HuH-7 (cell line): ENCODE measurements at regions not wholly inside any gene's neighbourhood (a gene's known extent, or its start where the extent isn't known, plus 50 kb on each side); places are given as distances from the start of the nearest gene placed in this dataset.

Source experiments
- DNase-seq: peaks from one replicate; pipeline ENCODE4 v3.0.0; 2011; ENCODE audit warnings: low spot score

DNA sequence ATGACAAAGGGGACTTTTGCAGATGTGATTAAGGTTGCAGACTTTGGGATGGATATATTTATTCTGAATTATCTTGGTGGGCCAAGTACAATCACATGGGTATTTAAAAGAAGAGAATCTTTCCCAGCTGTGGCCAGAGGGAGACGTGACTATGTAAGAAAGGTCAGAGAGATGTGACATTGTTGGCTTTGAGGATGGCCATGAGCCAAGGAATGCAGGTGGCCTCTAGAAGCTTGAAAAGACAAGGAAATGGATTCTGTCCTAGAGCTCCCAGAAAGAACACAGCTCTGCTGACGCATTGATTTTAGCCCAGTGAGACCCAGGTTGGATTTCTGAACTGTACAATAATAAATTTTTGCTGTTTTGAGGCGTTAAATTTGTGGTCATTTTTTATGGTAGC is 616.0 kb upstream of the TBL1XR1 start:
- no peak for DNase-seq

DNA sequence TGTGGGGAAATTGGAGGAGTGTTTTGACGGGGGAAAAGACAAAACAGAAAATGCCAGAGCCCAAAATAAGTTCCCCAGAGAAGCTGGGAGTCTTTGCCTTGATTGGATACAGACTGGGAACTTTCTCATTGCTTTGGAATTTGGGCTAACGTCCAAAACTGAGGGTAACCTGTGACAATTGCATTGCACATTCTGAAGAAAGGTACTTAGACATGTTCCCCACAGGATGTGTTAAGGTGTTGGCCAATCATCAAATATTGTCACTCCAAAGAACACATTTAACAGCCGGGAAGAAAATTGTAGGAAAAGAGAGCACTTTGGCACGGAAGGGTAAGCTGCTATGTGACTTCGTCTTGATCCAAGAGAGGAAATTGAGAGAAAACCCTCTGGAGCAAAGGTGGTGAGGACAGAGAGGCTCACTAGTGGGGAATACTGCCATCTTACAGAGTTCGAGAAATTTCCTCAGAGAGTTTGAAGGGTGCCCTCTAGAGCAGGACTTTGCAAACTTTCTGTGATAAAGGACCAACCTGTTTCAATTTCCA is 619.5 kb upstream of the TBL1XR1 start:
- no peak for DNase-seq

DNA sequence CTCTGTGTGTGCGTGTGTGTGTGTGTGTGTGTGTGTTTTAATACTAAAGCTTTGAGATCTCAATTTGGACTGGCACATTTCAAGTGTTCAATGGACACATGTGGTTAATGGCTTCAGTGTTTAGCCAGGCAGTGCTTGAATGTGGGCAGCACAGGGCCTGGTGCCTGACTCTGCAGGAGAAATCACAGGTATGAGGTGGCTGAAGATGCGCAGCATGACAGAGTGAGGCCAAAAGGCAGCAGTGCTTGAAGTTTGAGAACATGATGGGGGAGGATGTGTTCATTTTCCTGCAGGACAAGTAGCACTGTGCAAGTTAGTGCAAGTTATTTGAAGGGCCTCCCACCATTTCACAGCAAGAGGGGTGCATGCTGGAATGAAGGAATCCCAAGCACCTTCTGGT is 620.5 kb upstream of the TBL1XR1 start:
- DNase-seq: no peak

DNA sequence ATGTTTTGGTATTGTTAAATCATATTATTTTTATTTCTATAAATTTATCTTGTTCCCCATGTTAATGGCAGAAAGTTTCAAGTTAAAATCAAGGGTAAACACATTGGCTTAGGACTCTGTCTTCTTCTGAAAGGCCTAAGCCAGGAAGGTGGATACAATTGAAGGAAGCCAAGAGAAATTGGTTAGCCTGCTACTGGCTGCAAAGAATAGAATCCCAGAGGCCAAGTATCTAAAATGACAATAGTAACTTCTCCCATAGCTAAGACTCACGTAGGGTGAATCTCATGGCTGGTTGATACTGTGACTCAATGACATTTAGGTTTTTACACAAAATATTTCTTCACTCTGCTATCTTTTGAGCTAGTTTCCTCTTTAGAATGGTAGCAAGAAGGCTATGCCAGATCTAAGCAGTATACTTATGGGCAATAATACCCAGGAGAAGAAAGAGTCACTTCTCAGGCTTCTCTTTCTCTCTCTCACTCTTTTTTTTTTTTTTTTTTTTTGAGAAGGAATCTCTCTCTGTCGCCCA is 621.5 kb upstream of the TBL1XR1 start:
- DNase-seq: no peak

DNA sequence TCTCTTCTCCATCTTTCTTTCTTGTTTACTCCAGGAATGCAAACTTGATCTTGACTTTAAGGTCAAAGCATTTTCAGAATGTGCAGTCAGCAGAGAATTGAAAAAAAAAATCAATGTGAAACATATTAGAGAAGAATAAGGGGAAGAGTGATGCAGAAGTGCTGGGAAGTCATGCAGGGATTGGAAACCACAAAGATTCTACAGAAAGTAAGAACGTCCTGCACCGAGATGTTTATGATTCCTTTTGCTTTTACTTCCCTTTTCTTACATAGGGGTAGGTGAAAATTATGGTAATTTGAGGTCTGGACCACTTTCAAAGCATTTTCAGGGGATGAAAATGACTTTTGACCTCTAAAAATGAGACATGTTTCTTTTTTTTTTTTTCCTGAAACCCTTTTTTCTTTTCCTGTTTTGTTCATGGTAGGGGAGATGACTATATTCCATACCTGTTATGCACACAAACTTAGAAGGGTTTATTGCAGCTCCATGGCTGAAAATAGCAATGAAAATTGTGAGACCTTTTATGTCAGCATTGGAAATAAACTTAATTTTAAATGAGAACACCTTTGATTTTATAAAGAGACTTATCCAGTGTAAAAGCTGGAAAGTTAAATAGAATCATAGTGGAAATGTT is 623.5 kb upstream of the TBL1XR1 start:
- DNase-seq: no peak

DNA sequence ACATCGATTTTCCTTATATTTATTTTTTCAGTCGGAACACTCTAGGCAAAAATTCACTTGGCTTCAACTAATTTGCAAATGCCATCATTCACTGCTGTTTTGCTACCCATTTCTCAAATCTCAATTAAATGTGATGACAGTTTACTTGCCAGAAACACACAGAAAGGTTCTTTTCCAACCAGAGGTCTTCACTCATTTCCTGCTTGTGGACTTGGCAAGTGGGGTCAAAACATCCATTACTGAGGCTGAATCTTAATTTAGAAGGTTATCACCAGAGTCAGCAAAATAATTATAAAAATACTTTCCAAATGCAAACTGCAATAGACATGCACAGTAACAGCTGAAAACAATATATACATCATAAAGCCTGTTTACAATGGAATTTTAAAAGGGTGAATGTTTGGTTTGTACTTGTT is 625.4 kb upstream of the TBL1XR1 start:
- DNase-seq: no peak

DNA sequence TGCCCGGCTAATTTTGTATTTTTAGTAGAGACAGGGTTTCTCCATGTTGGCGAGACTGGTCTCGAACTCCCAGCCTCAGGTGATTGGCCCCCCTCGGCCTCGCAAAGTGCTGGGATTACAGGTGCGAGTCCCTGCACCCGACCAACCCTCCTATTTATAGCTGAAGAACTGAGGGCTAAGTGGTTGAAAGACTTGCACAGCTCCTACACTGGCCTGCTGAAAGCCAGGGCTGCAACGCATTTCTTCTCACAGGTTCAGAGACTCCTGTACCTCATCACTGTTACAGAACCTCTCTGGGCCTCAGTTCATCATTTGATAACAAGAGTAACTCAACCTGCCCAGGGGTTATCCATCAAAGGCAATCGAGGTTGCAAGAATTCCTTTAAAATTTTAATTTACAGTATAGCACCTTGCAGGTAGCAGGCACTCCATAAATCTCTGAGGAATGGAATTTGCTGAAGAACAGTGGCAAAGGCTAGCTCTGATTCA is 626.5 kb upstream of the TBL1XR1 start:
- no peak for DNase-seq

DNA sequence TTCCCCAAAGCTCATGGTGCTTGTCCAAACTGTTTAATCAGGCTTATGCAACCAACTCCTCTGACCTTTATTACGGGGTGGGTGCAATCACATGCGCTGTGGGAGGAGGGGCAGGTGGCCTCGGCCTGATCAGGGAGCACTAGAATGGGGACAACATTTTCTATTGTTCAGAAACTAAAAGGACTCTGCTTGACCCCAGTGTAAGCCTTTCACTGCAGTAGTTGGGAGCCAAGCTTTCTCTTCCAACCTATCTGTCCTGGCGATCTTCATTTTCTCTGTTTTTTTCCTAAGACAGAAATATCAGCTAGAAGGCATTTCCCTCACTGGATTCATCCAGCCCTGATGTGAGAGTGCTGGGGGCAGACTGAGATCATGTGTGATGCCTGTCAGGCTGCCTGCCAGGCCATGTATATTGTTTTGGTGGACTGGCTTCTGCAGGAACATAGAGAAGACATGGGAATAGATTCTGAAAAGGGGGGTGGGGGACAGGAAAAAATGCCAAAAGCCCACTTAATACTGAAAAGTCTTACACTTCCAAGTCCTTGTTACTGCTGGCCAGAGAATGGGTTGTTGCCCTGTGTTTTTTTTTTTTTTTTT is 627.0 kb upstream of the TBL1XR1 start:
- peak; percentile 65 for DNase-seq

DNA sequence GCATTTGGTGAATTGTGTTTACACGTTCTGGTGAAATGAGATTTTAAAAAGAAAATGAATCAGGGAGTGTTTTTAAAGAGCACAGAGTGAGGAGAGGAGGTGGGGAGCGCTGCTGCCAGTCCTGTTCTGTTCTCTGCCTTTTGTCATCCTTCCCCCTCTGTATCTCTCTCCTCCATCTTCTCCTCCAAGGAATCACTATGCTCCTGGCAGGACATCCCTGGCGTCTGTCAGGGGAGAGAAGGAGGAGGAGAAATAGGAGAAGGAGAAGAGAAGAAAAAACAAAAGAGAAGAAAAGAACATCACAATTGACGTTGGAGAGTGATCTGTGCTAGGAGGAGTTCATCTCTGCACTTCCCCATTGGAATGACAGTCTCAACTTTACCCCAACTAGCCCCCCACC is 627.6 kb upstream of the TBL1XR1 start:
- no peak for DNase-seq

DNA sequence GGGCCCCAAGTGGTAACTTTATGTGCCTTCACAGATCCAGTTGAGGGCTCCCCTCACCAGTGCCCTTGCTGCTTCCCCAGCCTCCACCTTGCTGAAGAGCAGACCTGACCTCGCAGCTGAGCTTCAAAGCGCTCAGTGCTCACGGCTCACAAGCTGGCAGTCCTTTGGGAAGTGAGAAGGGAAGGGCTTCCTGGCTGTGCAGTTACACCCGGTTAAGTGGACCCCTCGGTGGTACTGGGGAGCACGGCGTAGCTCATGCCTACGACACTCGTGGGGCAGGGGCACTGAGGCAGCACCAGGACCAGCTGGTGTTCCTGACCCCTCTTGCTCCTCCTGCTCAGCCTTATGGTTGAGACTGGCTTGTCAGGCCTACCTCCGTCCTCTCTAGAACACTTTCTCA is 629.0 kb upstream of the TBL1XR1 start:
- no peak for DNase-seq

DNA sequence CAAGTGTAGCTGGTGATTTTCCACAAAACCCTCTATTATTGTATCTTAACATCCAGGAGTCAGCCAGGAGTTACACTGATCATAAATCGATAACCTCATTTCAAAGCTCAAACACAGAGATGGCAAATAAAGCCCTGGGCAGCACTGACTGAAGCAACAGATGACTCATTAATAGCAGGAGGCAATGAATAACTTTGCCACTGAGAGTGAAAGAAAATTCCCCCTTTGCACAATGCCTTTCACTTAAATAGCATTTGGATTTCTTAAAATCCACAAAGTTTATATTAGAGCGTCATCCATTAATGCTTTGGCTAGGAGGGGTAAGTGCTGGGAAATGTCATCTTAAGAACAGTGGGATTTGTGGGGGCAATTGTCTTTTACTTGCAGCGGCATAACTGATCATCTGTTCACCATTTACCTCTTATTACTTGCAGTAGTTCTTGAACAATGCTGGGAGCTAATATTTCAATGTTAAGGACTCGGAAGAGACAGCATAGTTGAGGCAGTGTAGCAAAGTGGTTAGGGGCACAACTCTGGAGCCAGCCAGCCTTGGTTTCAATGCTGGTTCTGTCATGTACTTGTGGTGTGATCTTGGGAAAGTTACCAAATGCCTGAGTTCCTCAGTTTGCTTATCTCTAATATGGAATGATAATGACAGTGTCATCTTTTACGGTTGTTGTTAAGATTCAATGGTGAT is 630.4 kb upstream of the TBL1XR1 start:
- peak; percentile 39 for DNase-seq

DNA sequence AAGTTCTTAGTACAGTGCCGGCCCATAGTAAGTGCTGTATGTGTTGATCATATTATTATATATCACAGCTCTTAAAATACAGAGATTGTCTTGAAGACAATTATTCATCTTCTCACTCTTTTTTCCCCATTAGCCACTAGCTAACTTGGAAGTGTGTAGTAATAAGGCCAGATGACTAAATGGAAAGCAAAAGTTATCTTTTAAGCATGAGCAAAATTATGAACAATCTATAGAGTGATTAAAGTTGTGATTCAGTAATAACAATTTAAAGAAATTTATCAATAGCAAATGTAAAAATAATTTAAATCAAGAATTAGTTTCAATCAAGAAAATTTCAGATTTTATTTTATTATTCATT is 630.9 kb upstream of the TBL1XR1 start:
- DNase-seq: no peak

DNA sequence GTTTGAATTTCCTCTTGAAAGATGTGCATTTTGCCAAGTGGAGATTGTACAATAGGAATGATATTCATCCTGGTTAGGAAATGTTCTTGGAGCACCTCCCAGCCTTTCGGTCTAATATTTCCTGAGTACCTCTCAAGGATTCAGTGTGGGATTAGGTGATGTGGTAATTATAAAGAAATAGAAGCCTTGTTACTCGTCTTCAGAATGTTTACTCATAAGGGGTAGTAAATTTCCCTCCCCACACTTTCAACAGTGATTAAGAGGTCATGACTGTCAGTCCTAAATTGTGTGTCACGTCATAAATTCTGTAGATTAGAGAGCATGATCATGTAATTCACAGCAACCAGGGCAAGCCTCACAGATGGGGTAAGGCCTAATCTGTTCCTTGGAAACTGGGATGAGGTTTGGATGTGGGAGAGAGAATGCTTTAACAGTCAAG is 633.1 kb upstream of the TBL1XR1 start:
- no peak for DNase-seq

DNA sequence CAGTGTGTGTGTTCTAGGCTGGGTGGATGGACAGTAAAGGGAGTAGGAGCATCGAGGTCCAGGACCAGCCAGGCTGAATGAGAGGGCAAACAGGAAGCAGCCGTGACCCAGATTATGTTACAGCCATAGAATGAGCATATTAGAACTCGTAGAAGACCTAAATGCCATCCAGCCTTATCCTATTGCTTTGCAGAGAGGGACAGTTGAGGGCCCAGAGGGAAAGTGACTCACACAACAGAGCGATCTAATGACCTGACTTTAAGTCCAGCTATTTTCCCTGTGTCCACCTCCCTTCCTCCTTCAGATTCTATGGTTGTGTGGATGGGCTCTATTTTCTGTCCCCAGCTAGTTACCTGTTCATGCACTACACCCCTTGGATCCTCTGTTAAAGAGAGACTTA is 634.1 kb upstream of the TBL1XR1 start:
- no peak for DNase-seq

DNA sequence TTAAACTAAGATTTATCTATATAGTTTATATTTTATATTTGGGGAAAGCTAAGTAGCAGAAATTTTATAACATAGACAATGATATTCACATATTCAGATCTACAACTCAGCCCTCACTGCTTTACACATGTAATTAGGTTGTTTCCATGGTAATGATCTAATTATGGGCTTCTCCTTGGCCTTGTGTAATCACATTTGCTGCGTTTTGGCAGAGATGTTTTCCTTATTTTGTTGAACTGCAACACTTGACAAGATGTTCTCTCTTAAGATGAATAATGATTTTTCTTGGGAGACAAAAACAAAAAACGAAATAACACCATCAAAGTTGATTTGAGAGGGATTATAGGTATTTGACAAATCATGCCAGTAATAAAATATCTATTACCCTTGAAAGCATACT is 635.6 kb upstream of the TBL1XR1 start:
- DNase-seq: no peak

DNA sequence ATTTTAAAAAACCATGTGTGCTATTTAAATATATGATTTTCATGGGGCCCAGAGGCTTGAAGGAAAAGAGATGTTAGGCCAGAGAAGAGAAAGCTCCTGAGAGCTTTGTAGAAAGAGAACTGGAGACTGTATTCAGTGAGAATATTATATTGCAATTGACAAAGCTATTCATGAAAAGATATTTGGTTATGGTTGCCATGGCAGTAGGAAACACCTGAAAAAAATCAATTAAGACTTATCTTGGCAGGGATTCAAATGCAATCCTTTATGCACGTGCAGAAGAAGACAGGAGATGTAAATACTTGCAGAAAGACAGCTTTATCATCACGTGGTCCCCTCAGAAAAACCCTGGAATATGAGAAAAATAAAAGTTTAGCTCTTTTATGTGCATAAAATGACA is 636.0 kb upstream of the TBL1XR1 start:
- no peak for DNase-seq

DNA sequence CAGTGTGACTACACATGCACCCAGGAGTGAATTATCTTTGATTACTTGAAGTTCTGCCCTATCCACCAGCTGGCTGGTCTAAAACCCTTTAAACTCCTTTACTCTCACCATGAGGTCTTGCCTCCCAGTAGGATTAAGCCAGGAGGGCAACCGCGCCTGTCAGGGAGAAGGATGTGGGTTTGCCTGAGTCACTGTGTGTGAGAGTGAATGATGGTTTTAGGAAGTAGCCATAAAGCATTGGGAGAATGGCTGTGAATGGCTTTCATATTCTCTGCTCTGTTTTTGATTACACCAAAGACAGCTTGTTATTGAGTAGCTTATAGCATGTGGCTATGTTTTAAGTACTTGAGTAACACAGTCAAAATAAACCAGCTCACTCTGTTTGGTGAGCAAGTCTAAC is 637.7 kb upstream of the TBL1XR1 start:
- no peak for DNase-seq

DNA sequence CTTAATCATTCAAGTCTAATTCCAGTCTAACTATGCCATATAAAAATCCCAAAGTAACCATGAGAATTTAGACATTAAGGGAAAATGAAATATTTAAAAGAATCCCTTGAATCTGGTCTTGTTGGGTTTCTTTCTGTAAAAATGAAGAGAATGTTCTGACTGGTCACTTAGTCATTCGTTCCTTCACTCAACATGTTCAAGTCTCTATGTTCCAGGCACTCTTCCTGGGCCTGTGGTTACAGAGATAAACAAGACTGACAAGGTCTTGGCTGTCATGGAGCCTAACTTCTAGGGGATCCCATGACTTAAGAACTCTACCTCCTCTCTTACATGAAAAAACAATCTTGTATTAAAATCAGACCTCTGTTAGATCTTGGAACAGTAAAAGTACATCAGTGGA is 638.6 kb upstream of the TBL1XR1 start:
- no peak for DNase-seq

DNA sequence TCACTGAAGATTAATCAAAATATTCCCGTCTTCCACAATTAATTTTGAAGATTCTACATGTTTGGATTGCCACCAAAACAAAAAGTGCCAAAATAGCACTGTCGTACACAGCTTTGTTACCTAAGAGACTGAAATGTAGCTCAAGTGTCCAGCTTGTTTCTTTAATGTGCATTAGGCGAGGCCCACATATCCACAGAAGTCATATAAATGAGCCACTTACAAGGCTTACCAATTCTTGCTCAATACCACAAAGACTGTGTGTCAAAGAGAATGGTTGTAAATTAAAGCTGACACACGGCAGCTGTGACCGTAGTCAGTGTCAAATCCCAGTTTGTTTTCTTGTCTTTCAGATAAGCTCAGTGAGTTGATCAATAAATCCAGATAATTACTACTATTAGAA is 639.4 kb upstream of the TBL1XR1 start:
- no peak for DNase-seq

DNA sequence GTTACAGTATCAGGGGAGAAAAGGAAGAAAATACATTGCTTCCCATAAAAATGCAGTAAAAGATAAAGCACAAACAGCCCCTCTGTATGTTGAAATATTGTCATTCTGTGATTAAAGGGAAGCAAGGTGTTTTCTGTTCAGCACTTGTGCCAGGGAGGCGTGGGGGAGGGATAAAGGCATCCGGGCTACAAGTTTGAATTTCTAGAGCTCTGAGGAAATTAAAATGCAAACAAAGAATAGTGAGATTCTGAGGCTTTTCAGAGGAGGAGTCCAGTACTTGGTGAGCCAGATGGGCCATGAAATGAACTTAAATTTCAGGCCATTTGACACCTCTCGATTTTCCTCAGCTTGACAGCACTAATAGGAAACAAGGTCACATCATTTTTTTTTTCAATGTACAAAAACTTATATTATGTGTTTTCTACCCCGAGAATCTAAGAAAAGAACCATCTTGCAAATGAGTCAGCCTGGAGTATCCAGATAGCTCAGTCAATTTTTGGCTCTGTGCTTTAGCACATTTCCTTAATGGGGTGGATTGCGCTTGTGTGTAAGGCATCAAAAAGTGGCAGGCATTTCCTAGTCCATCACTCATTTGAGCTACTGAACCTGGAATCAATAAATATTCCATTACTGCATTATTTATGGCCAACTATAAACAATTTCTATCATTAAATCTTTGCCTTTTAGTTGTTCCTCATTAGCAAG is 640.8 kb upstream of the TBL1XR1 start:
- no peak for DNase-seq

DNA sequence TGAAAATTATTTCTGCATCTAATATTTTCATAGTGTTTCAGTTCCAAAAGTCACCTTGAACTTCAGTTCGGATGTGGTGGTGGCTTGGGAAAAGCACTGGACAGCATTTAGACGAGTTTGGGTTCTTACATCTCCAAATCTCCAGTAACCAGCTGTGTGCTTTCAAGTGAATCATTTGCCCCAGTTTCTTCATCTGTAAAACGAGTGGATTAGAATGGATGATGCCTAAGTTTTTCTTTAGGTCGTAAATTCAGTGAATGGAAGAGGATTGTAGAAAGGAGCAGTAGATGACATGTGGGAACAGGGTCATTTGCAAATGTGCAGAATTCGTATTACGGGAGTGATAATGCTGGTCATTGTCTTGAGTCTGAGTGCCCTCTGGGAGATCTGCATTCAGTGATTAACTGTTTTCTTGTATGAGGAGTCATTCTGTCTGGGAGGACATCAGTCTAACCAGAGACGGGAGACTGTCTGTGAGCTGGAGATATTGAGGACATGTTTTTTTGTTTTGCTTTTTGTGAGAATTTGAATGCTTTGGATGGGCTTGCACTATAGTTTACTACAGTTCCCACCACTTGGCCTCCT is 641.6 kb upstream of the TBL1XR1 start:
- no peak for DNase-seq

DNA sequence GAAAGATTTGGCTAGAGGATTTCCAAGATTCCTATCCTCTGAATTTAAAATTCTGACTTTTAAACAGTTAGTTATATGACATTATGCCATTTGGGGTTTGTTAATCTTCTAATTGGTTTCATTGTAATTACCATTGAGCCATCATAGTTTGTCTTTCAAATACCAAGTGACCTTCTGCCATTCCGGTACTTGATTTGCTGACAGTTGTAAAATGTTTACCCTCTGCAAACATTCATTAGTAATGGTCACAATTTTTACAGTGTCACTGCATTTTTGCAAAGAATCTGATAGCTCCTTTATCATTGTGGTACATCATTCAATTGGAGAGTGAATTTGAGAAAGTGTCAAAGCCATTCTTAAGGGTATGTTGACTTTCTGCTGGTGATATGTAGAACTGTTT is 645.0 kb upstream of the TBL1XR1 start:
- DNase-seq: no peak
